GM19328 (cell line): ENCODE measurements at regions not wholly inside any gene's neighbourhood (a gene's known extent, or its start where the extent isn't known, plus 50 kb on each side); places are given as distances from the start of the nearest gene placed in this dataset.
"Not testable (repeated sequence)": the region's sequence is repeated elsewhere in the genome, so short reads cannot be mapped to it uniquely, and the experiment has no call there.

Experiments
- ATAC-seq: cut with Tn5 transposase; IDR thresholded peaks from one replicate; pipeline ENCODE4 v1.9.1; 2021; ENCODE audit warnings: mild to moderate bottlenecking, moderate library complexity; ENCODE audit not compliant: unreplicated experiment

DNA sequence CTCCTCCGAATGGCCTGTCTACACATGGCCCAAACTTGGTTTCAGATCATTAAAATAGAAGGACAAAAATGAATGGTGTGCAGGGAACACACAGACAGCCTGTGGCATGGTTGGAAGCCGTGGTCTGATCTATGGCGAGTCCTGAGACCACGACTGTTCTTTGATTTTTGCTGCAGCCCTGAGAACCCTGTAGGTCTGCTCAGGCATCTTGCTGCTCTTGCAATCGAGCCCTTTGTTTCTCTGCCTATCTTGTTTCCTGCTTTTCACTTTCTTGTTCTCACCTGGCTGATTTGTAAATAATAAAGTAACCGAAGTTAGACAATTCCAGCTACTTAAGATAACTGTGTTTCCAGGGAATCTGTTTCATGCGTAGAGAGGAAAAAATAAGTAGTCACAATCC lies 54.1 kb upstream of the NBPF9 start:
- ATAC-seq = not testable (repeated sequence)

DNA sequence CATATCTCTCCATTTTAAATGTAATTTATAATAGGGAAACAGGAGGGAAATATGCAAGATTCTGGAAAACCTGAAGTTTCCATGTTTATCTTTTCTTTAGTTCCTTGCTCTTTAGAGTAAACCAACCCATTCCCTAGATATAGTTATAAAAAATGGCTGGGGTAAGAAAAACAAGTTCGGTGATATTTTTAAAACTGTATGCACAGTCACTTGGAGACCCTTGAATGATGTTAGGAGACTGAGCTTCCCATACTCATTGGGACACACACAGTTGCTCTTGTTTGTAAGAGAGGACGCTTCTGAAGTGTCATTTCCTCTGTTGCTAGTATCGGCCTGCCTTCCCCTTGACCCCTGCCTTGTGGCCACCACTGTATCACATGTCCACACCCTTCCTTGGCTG lies 55.0 kb upstream of the NBPF9 start:
- ATAC-seq = not testable (repeated sequence)

DNA sequence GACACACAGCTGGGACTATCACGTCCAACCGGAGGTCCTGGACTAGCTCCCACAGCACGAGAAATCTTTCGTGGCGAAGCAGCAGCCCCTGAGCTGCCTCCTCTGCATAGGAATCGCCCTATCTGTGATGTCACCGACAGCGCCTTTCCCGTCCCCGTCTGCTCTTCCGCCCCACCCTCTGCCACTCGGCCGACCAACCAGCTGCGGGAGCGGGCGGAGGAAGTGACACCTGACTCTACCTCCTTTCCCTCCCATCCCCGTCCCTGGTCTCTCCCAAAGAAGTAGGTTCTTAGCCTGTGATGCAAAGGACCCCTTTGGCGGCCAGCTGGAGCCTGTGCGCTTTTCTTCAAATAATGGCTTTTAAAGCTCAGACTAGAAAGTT lies 59.7 kb upstream of the NBPF9 start:
- ATAC-seq = peak; percentile 84

DNA sequence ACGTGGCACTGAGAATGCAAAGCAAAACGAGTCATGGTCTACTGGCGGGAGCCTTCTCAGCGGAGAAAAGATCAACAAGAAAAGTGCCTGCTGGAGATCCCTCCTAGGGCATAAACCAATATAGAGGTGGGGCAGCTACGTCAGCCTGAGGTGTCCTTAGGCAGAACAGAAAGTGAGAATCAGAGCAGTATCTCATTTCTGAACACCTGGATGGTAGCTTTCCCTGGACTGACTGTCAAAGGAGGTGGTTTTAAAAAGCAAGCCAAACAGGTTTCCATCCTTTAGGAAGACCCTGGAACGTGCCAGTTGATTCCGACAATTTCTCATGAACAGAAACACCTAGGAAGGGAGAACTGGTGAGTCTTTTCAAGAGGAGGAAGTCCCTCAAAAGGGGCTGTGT lies 71.4 kb upstream of the NBPF9 start:
- not testable (repeated sequence) for ATAC-seq

DNA sequence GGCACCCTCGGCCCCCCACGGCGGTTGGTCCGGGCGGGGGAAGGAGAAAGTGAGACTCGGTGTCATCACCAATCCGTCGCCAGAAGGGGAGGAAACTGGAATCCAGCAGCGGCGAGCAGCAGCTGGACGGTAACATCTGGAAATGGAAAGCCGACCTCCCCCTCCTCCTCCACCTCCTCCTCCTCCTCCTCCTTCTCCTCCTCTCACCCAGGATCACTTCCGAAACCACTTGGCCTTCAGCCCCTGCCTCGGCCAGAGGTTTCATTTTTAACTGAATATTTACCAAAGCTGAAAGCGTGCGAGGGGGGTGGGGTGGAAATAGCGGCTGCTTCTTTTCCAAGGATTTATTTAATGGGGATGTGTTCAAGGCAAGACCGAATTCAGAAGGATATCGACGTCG lies 72.5 kb upstream of the NBPF9 start:
- ATAC-seq = not testable (repeated sequence)

DNA sequence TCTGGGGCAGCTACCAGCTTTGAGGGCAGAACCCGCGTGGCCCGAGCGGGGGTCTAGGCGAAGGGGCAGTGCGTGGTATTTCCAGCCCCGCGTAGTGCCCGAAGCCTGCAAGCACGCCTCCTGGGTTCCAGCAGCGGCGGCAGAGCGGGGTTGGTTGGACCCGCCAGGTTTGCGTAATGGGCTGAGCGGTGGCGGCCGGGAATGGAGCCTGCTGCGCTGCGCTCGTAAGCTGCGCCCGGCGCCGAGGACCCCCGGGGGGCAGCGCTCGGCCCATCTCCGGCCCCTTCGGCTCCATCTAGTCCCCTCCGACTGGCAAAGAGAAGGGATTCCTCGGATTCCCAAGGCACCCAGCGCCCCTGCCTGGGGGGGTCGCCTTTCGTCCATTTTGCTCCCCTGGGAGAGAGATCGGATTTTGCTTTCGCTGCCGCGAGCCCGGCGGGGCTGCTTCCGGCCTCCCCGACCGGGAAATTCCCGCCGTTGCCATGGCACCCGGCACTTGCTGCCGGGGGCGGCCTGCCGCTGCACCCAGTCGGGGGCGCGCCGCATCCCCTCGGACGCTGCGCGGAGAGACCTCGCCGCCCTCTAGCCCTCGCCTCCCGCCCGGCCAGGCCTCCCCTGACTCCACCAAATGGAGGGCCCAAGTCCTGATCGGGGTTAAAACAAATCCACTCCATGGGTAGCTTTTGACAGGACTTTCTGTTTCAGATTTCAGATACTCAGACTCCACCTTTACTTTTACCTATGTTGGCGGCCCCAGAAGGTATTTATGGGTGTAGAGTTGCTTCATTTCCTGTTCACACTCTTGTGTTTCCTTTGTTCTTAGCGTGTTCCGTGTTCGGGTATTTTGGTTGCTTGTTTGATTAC lies 73.3 kb upstream of the NBPF9 start:
- not testable (repeated sequence) for ATAC-seq

DNA sequence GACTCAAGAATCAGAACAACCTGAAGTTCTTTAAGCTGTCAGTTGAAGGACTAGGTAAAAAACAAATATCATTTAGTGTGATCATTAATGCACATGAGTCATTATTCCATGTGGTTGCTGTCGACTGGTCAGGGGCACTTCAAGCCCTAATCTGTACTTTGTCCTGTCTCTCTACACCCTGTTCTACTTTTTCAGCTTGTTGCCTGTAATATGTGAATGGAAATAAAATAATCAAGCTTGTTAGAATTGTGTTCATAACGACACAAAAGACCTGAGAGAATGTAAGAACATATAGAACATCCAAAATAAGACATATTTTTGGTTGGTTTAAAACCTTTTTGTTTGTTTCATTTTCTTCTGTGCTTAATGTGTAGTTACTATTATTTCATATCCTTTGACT lies 87.4 kb upstream of the NBPF9 start:
- not testable (repeated sequence) for ATAC-seq

DNA sequence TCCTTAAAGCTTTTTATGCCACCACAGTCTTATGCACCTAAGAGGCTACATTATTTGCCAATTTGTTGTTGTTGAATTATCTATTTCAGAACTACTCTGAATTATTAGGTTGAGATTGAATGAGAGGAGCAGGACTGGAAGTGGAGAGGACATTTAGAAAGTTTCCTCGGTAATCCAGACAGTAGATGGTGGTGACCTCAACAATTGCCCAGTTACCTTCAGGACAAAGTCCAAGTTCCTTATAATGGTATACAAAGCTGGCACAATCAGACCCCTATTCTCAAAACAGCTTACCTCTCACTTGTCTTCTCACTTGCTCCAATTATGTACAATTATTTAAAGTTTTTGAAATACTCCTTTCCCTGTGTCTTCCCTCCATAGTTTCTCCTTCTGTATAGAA lies 93.3 kb upstream of the NBPF9 start:
- not testable (repeated sequence) for ATAC-seq

DNA sequence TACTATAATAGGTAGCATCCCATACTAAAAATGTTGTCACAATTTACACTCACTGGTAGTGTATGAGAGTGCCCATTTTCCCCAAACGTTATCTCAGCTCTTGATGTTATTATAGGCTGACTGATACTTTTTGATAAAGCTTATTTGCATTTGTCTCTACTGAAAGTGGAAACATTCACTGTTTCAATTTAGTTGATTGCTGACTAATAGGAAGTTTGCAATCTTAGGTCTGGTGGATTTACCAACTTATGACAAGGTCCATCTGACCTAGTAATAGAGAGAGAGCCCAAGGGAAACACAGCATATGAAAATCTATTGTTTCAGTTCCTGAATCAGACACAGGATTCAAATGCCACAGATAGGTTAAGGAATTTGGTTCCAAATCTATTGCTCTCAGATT lies 97.2 kb upstream of the NBPF9 start:
- ATAC-seq = not testable (repeated sequence)

DNA sequence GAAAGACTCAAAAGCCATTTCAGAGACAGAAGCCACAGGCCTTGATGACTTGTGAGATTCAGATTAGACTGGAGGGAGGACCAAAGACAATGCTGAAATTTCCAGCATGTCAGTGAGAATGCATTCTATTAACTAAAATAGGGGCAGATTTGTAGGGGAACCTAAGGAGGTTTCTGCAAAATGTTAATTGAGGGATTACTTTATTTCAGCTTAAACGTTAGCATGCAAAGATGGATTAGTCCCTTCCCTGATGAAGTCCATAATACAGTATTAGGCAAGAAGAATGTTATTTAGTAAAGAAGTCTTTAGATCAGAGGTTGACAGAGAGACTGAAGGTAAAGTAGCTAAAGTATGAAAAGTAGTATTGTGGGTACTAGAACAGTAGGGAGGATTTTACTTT lies 98.9 kb upstream of the NBPF9 start:
- ATAC-seq = not testable (repeated sequence)

DNA sequence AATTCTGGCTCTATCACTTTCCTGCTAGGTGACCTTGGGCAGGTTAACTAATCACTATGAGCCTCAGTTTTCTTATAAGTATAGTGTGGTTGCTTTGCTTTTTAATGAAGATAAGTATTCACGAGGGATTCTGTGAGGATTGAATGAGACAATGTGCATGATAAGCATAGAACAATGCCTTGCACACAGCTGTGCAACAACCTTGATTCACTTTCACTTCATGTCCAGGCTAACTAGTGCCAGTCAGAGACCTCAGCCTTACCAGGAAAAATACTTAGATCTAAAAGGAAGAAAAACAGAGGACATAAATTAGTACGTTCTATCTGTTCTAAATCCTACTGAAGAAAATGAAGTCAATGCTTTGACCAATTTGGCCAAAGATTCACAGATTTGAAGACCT lies 101.0 kb upstream of the NBPF9 start:
- not testable (repeated sequence) for ATAC-seq

DNA sequence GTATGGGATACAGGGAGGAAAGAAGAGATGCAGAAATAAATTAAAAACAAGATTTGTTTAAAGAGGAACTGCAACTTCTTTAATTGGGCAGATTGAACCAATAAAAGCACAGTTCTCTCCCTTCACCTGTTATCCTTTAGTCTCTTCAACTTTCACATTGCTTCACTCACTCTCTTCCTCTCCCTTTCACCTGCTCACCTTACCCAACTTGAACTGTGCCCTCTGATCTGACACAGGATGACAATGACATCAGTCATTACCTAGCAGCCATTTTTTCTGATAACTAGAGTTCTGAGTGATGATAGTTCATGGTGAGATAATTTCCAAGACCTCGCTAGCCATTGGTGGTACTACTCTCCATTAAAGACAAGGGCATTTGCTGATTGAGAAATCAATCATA lies 105.5 kb upstream of the NBPF9 start:
- ATAC-seq = not testable (repeated sequence)

DNA sequence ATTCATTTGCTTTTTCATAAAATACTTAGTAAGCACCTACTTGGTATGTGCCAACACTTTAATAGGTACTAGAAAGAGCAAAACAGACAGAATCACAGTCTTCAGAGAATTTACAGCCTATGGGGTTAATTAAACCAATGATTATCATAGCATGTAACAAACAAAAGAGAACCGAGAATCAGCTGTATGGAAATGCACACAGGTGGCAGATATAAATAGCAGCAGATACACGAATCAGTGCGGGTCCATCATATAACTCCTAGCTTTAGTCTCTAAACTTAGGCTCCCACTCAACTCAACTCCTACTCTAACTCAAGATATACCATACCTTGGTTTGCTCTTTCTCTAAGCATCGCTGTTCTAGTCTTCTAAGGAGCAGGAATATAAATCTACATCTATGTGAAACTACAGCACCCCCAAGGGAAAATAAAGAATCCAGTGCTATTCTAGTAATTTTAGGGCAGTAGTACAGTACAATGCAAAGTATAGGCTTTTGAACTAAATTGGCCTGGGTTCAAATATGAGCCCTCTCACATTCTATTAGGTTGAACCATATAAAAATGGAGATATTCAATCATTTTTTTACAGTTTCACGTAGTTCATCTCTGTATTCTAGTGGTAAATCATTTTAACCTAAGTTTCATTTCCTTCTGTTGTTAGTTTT lies 108.5 kb upstream of the NBPF9 start:
- ATAC-seq = peak; percentile 70

DNA sequence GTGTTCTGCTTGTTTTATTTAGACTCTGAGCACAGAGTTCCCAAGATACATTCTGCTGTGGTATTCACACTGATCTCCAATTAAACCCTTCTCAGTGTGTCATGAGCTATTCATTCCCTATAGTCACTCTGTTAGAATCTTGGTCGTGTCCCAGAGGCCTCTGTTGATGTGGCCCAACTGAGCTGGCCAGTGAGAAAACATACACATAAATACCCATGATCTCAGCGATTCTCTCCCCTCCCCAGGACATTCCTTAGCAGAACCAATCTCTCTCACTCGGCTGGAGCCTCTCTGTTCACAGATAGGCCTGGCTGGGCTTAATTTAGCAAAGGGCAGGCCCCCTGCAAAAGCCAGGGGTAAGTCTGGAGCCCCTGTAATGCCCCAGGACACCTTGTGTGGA lies 109.6 kb upstream of the NBPF9 start:
- not testable (repeated sequence) for ATAC-seq

DNA sequence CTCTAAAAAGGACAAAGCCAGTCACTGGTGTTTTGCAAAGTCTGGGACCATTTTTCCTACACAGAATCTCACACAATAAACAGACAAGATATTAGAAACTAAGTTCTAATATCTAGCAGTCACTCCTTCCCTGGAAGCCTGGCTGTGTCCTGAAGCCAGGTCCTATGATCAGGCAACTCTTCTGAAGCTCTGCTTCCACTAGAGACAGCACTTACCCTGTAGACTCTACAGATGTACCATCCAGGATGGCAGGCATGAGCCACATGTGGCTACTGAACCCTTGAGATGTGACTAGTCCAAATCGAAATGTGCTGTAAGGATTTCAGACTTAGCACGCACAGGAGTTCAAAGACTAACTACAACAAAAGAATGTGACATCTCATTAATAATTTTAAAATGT lies 110.3 kb upstream of the NBPF9 start:
- ATAC-seq = not testable (repeated sequence)

DNA sequence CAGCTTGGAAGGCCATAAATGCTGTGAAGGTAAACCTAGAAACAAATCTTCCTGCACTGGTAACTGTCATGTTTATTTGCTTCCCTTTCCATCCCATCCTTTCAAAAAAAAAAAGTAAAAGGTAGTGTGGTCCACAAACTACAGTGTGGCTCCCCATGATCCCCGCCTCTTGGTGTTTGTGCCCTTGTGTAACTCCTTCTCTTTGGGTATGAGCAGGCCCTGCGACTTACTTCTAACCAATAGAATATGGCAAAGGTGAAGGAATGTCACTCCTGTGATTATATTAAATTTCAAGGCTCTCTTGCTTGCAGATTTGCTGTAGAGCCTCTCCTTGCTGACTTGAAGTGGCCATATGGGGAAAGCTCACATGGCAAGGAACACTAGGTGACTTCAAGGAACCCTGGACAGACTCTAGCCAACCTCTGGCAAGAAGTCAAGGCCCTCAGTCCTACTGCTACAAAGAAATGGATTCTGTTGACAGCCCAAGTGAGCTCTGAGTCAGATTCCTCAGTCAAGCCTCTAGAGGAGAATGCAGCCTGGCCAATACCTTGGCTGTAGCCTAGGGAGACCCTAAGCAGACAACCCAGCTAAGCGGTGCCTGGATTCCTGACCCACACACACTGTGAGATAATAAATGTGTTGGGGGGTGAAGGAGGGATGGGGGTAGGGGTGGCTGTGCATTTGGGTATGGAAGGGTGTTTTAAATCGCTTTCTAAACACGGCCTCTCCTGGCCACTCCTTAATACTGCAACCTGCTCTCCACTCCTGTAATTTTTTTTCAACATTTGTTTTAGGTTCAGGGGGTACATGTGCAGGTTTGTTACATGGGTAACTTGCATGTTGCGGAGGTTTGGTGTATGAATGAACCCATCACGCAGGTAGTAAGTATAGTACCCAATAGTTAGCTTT lies 115.0 kb upstream of the NBPF9 start:
- not testable (repeated sequence) for ATAC-seq

DNA sequence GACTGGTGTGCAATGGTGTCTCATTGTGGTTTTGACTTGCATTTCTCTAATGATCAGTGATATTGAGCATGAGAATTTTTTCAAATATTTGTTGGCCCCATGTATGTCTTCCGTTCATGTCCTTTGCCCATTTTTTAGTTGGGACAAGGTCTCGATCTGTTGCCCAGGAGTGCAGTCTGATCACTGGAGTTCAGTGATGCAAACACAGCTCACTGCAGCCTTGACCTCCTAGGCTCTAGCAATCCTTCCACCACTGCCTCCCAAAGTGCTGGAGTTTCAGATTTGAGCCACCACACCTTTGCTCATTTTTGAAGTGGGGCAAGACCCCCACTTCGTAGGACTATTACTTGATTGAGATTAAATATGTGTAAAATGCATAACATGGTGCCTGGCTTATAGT lies 116.2 kb upstream of the NBPF9 start:
- not testable (repeated sequence) for ATAC-seq

DNA sequence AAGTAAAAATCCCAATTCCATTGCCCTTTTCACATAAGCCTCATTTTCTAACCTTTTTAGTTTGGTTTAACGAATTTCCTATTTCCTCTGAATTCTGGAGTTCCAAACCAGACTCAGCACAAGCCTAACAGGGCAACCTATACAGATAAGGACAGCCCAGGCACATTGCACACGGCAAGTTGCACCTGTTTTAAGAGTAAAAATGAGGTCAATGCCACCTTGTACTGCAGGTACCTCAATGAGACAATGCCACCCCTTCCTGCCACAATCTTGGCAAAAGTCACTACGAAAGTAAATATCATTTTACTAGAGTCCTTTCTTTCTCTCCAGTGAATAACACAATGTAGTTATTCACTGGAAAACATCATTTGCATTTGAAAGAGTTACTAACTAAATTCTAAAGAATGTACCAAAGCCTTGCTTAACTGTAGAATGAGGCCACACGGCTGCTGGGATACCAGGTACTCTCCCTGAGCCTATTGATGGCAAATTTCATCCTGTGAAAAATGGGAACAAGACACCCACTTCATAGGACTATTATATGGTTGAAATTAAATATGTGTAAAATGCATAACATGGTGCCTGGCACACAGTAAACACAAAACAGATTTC lies 117.2 kb upstream of the NBPF9 start:
- not testable (repeated sequence) for ATAC-seq

DNA sequence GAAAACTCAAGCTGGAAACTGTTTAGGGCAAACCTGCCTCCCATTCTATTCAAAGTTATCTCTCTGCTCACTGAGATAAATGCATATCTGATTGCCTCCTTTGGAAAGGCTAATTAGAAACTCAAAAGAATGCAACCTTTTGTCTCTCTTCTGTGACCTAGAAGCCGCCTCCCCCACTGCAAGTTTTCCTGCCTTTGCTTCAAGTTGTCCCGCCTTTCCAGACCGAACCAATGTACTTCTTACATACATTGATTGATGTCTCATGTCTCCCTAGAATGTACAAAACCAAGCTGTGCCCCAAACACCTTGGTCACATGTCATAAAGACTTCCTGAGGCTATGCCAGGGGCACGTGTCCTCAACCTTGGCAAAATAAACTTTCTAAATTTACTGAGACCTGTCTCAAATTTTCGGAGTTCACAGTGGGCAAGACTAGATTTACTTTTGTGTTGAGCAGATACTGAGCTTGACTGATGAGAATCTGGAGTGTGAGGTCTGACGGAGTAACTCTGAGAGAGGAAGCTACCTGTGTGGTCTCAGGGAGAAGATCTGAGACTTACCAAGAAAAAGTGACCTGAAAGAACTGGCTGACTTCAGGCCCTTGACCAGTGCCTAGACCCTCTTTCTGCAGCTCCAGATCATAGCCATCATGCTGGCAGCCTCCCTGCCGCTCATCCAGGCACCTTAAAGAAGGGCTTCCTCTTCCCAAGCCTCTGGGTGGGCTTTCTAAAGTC lies 124.7 kb upstream of the NBPF9 start:
- not testable (repeated sequence) for ATAC-seq
